SK-N-SH (cell line): ENCODE measurements at regions not wholly inside any gene's neighbourhood (a gene's known extent, or its start where the extent isn't known, plus 50 kb on each side); places are given as distances from the start of the nearest gene placed in this dataset.

Experiments
- CTCF ChIA-PET: fragments of 300-600, 350-600 bp; formaldehyde crosslinking; extraction: SDS; loops from one replicate; lab custom pipeline; 2021; lab: Yijun Ruan, JAX
- POLR2A ChIA-PET: fragments of 350-600 bp; sonication (Branson Sonifier 250); formaldehyde crosslinking; extraction: SDS; loops from one replicate; lab custom pipeline; 2020; ENCODE audit warnings: antibody characterized with exemption, inconsistent platforms; lab: Yijun Ruan, JAX
- DNase-seq: peaks from one replicate; pipeline ENCODE4 v3.0.0; 2012
- H2AFZ ChIP-seq: fragments of 200-600 bp; sonication (generic); 2 replicates; pipeline ENCODE4 v1.8.1; 2016; ENCODE audit warnings: antibody characterized with exemption, mild to moderate bottlenecking, low read depth
- H3F3A ChIP-seq: fragments of 200-600 bp; sonication (generic); replicated peaks from 2 replicates; pipeline ENCODE3; 2016; ENCODE audit warnings: antibody characterized with exemption, mild to moderate bottlenecking; ENCODE audit not compliant: insufficient read depth
- H3K27ac ChIP-seq, 2 experiments: fragments of 200-500 bp in 1 of 2; fragments of 200-600 bp in 1 of 2; sonication (Bioruptor generic) in 1 of 2; sonication (generic), shearing (Covaris generic) in 1 of 2; 2 replicates each; pipeline versions ENCODE4 v1.5.1 to v1.6.1; 2014 to 2016; ENCODE audit warnings: low read depth in 2 of 2, inconsistent platforms in 1 of 2, low read length in 1 of 2, mild to moderate bottlenecking in 1 of 2, mixed read lengths in 1 of 2
- H3K27me3 ChIP-seq: fragments of 200-600 bp; sonication (generic), shearing (Covaris generic); 2 replicates; pipeline ENCODE4 v1.6.1; 2016; ENCODE audit warnings: mixed run types; ENCODE audit not compliant: insufficient read depth
- H3K36me3 ChIP-seq, 2 experiments: fragments of 200-500 bp in 1 of 2; fragments of 200-600 bp in 1 of 2; sonication (Bioruptor generic) in 1 of 2; sonication (generic) in 1 of 2; replicated peaks in 1 of 2; 2 replicates each; pipeline versions ENCODE3 to v1.5.1; 2014 to 2016; ENCODE audit warnings: low read length in 1 of 2, mild to moderate bottlenecking in 1 of 2; ENCODE audit not compliant: insufficient read depth in 2 of 2, control insufficient read depth in 1 of 2
- H3K4me1 ChIP-seq, 2 experiments: fragments of 200-500 bp in 1 of 2; fragments of 200-600 bp in 1 of 2; sonication (Bioruptor generic) in 1 of 2; sonication (generic), shearing (Covaris generic) in 1 of 2; 2 replicates each; pipeline versions ENCODE4 v1.5.1 to v1.6.1; 2014 to 2016; ENCODE audit warnings: low read depth in 1 of 2, low read length in 1 of 2, mixed run types in 1 of 2; ENCODE audit not compliant: insufficient read depth in 2 of 2, control insufficient read depth in 1 of 2
- H3K4me2 ChIP-seq: fragments of 200-600 bp; sonication (generic), shearing (Covaris generic); 2 replicates; pipeline ENCODE4 v1.6.1; 2017; ENCODE audit warnings: mixed run types
- H3K4me3 ChIP-seq, 2 experiments: fragments of 200-500 bp in 1 of 2; fragments of 200-600 bp in 1 of 2; sonication (Bioruptor generic) in 1 of 2; sonication (generic), shearing (Covaris generic) in 1 of 2; 2 replicates each; pipeline versions ENCODE4 v1.5.1 to v1.8.1; 2014 to 2016; ENCODE audit warnings: low read depth in 2 of 2, inconsistent platforms in 1 of 2, low read length in 1 of 2, mild to moderate bottlenecking in 1 of 2, mixed read lengths in 1 of 2, moderate library complexity in 1 of 2
- H3K79me2 ChIP-seq: fragments of 200-600 bp; sonication (generic); 2 replicates; pipeline ENCODE4 v1.8.1; 2017; ENCODE audit warnings: mild to moderate bottlenecking; ENCODE audit not compliant: insufficient read depth
- H3K9ac ChIP-seq: fragments of 200-600 bp; sonication (generic); 2 replicates; pipeline ENCODE4 v1.6.1; 2017; ENCODE audit warnings: mixed run types
- H3K9me2 ChIP-seq: fragments of 200-600 bp; sonication (generic); 2 replicates; pipeline ENCODE4 v1.6.1; 2017; ENCODE audit warnings: mixed run types
- H3K9me3 ChIP-seq: fragments of 200-600 bp; sonication (generic); 2 replicates; pipeline ENCODE4 v1.6.1; 2017; ENCODE audit warnings: mixed run types, mild to moderate bottlenecking, moderate library complexity
- H4K20me1 ChIP-seq: fragments of 200-600 bp; sonication (generic); 2 replicates; pipeline ENCODE4 v1.6.1; 2017; ENCODE audit warnings: mild to moderate bottlenecking, mixed run types; ENCODE audit not compliant: insufficient read depth
- CHD2 ChIP-seq: fragments of 150-350 bp; IDR thresholded peaks from 2 replicates; pipeline ENCODE4 v1.6.1; 2018; ENCODE audit warnings: low read length; ENCODE audit not compliant: partially characterized antibody
- CTCF ChIP-seq: fragments of 200-600 bp; sonication (generic); IDR thresholded peaks from 2 replicates; pipeline ENCODE4 v1.6.1; 2017; ENCODE audit warnings: antibody characterized with exemption, mild to moderate bottlenecking, moderate library complexity
- EP300 ChIP-seq, 2 experiments: IDR thresholded peaks; 2 replicates each; pipeline versions ENCODE4 v1.4.0 to v1.6.1; 2012; ENCODE audit warnings: borderline replicate concordance in 1 of 2, low read depth in 1 of 2, low read length in 1 of 2
- FOXJ3 ChIP-seq: sonication (generic); formaldehyde crosslinking; IDR thresholded peaks from 2 replicates; pipeline ENCODE4 v1.5.1; 2020; ENCODE audit warnings: mild to moderate bottlenecking, missing genetic modification reagents
- GABPA ChIP-seq: IDR thresholded peaks from 2 replicates; pipeline ENCODE4 v1.4.0; 2012; ENCODE audit warnings: low read depth, mild to moderate bottlenecking
- GATA2 ChIP-seq: sonication (generic); formaldehyde crosslinking; IDR thresholded peaks from 2 replicates; pipeline ENCODE4 v1.5.0; 2020; ENCODE audit warnings: mild to moderate bottlenecking, missing genetic modification reagents
- IRF3 ChIP-seq: fragments of 150-350 bp; IDR thresholded peaks from 2 replicates; pipeline ENCODE4 v1.6.1; 2016; ENCODE audit warnings: mild to moderate bottlenecking, low read depth, low read length
- JUND ChIP-seq: IDR thresholded peaks from 2 replicates; pipeline ENCODE4 v1.4.0; 2012
- MEF2A ChIP-seq: IDR thresholded peaks from 2 replicates; pipeline ENCODE4 v1.4.0; 2012; ENCODE audit warnings: low read depth, borderline replicate concordance
- NFIC ChIP-seq: IDR thresholded peaks from 2 replicates; pipeline ENCODE4 v1.4.0; 2012; ENCODE audit warnings: borderline replicate concordance
- POLR2AphosphoS5 ChIP-seq: IDR thresholded peaks from 2 replicates; pipeline ENCODE4 v1.6.1; 2012; ENCODE audit warnings: low read depth, low read length
- RCOR1 ChIP-seq: fragments of 150-350 bp; IDR thresholded peaks from 2 replicates; pipeline ENCODE4 v1.6.1; 2017; ENCODE audit warnings: antibody characterized with exemption, low read length
- RFX5 ChIP-seq: IDR thresholded peaks from 2 replicates; pipeline ENCODE4 v1.6.1; 2012; ENCODE audit warnings: mild to moderate bottlenecking, improper control_type of control experiment, low read length
- SMC3 ChIP-seq: IDR thresholded peaks from 2 replicates; pipeline ENCODE4 v1.6.1; 2012; ENCODE audit warnings: low read depth, low read length, improper control_type of control experiment
- TAF1 ChIP-seq: IDR thresholded peaks from 2 replicates; pipeline ENCODE4 v1.6.1; 2012; ENCODE audit warnings: low read depth, mild to moderate bottlenecking, low read length, moderate library complexity, borderline replicate concordance
- WGBS: methylation state at CpG from one replicate; pipeline ENCODE4 v1.1.6; 2017; ENCODE audit warnings: low lambda C conversion rate; 5-methylcytosine and 5-hydroxymethylcytosine counted together
- TF ChIP-seq, protein P1 (sequence below): IDR thresholded peaks from 2 replicates; pipeline ENCODE4 v1.4.0; 2012; ENCODE audit warnings: low read depth, borderline replicate concordance
- TF ChIP-seq, protein P2 (sequence below): fragments of 150-350 bp; IDR thresholded peaks from 2 replicates; pipeline ENCODE4 v1.6.1; 2017; ENCODE audit warnings: antibody characterized with exemption, low read length, low read depth, borderline replicate concordance

DNA sequence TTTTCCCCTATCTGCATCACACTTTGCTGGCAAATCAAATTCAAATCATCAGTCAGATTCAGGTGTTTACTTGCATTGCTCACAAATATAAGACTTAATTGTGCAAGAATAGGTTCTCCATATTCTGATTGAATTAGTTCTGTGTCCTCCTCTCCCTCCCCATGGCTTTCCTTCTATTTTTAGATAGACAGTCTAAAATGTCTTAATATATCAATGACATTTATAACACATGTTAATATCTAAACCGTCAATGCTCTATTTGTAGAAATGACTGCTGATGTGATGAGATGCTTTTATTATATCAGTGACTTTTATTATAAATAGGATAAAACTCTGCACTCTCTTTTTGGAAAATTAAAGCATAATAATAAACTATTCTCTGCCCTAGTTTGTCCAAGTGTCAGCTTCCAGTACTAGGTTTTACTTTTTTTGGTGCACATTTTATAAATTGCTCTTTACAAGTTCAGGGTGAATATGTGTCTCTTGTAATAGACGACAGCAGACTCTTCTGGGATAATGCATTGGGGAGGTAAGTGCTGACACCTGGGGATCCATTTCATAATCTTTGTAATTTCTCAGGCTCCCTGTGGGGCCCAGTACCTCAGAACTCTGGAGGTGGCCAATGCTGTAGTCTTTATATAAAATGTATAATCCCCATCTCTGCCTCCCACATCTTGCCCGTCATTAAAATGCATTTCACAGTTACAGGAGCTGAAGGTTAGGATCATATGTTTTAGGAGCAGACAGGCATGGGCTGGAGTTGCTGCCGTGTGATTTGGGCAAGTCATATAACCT, 321.5 kb downstream of the BRINP1 start:
- DNase-seq: no peak
- Histone ChIP-seq H3K27ac (no peak overlapping the region), H3K79me2 (no peaks in the 10 kb centered on the region), H3K9ac (no peak overlapping the region), H3K9me2 (no peaks in the 10 kb centered on the region), H3K9me3 (no peaks in the 10 kb centered on the region), H3K27me3 (no peaks in the 10 kb centered on the region), H3K4me3 (no peak overlapping the region), H3K36me3 (no peaks in the 10 kb centered on the region), H3K4me1 (peaks cover 0 to 3% of the 10 kb centered on the region in 2 experiments; a peak in 1 of 4 replicates), H4K20me1 (no peaks in the 10 kb centered on the region), H3F3A (no peaks in the 10 kb centered on the region), H3K4me2 (no peak overlapping the region), H2AFZ (no peak overlapping the region)
- 31% methylated on average over 4 of the region's 4 CpGs for WGBS
- ChIA-PET POLR2A (no interaction called here), CTCF (no interaction called here)
- TF ChIP-seq NFIC (no peak), GATA2 (no peak), SMC3 (no peak), RCOR1 (no peak), POLR2AphosphoS5 (no peak), GABPA (no peak)
- TF ChIP-seq, protein P1, sequence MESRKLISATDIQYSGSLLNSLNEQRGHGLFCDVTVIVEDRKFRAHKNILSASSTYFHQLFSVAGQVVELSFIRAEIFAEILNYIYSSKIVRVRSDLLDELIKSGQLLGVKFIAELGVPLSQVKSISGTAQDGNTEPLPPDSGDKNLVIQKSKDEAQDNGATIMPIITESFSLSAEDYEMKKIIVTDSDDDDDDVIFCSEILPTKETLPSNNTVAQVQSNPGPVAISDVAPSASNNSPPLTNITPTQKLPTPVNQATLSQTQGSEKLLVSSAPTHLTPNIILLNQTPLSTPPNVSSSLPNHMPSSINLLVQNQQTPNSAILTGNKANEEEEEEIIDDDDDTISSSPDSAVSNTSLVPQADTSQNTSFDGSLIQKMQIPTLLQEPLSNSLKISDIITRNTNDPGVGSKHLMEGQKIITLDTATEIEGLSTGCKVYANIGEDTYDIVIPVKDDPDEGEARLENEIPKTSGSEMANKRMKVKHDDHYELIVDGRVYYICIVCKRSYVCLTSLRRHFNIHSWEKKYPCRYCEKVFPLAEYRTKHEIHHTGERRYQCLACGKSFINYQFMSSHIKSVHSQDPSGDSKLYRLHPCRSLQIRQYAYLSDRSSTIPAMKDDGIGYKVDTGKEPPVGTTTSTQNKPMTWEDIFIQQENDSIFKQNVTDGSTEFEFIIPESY: no peak

- Histone ChIP-seq H4K20me1 (no peaks in the 10 kb centered on the region), H3K9ac (no peak overlapping the region), H2AFZ (no peak overlapping the region), H3K27me3 (no peaks in the 10 kb centered on the region), H3K9me2 (no peaks in the 10 kb centered on the region), H3K9me3 (no peaks in the 10 kb centered on the region), H3K4me1 (peaks cover 0 to 3% of the 10 kb centered on the region in 2 experiments; a peak in 1 of 4 replicates), H3K36me3 (no peaks in the 10 kb centered on the region), H3K4me2 (no peak overlapping the region), H3K4me3 (no peak overlapping the region), H3K27ac (no peak overlapping the region), H3K79me2 (no peaks in the 10 kb centered on the region), H3F3A (no peaks in the 10 kb centered on the region)
- POLR2A ChIA-PET: no interaction called here
- no peak for TF ChIP-seq FOXJ3 (CRISPR knock-in tag)
- TF ChIP-seq NFIC: no peak
- TF ChIP-seq CHD2: no peak
- no peak for TF ChIP-seq CTCF
- TF ChIP-seq MEF2A: no peak
- TF ChIP-seq, protein P1: no peak
- no peak for TF ChIP-seq TAF1
- TF ChIP-seq EP300 (IDR thresholded peaks at IDR 0.05; ENCODE audit: borderline replicate concordance in 1 of 2, low read depth in 1 of 2, low read length in 1 of 2): no peak
- TF ChIP-seq IRF3: no peak
- TF ChIP-seq RFX5: no peak
- TF ChIP-seq JUND: no peak
- no peak for TF ChIP-seq GATA2
- TF ChIP-seq, protein P2, sequence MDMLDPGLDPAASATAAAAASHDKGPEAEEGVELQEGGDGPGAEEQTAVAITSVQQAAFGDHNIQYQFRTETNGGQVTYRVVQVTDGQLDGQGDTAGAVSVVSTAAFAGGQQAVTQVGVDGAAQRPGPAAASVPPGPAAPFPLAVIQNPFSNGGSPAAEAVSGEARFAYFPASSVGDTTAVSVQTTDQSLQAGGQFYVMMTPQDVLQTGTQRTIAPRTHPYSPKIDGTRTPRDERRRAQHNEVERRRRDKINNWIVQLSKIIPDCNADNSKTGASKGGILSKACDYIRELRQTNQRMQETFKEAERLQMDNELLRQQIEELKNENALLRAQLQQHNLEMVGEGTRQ: no peak
- CTCF ChIA-PET: interaction anchor here (1.0 kb wide), 1 partner anchor 12 kb away, joined by 3 read pairs; no protein-coding TSS in a partner anchor
- no peak for DNase-seq
Observed at GRCh38 chr9:119050281-119050680, 319.0 kb downstream of the BRINP1 start.
